NT2/D1 (cell line): ENCODE measurements at regions not wholly inside any gene's neighbourhood (a gene's known extent, or its start where the extent isn't known, plus 50 kb on each side); places are given as distances from the start of the nearest gene placed in this dataset.
"Not testable (repeated sequence)": the region's sequence is repeated elsewhere in the genome, so short reads cannot be mapped to it uniquely, and the experiment has no call there.

Experiments
- SUZ12 ChIP-seq: IDR thresholded peaks from 2 replicates; pipeline ENCODE4 v1.6.1; 2011; ENCODE audit not compliant: insufficient read length, insufficient read depth; ENCODE audit errors: extremely low read depth
- YY1 ChIP-seq: IDR thresholded peaks from 2 replicates; pipeline ENCODE4 v1.6.1; 2011; ENCODE audit not compliant: insufficient read length, insufficient read depth
- ZNF274 ChIP-seq: IDR thresholded peaks from 2 replicates; pipeline ENCODE4 v1.6.1; 2011; ENCODE audit warnings: mild to moderate bottlenecking, low read depth, low read length

DNA sequence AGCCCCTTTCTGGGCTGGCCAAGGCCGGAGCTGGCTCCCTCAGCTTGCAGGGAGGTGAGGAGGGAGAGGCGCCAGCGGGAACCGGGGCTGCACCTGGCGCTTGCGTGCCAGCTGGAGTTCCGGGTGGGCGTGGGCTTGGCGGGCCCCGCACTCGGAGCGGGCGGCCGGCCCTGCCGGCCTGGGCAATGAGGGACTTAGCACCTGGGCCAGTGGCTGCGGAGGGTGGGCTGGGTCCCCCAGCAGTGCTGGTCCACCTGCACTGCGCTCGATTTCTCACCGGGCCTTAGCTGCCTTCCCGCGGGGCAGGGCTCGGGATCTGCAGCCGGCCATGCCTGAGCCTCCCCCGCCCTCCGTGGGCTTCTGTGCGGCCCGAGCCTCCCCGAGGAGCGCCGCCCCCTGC, 331.5 kb upstream of the KYNU start:
- TF ChIP-seq YY1, ZNF274, SUZ12: not testable (repeated sequence)
